ENCODE measurements at regions not wholly inside any gene's neighbourhood (a gene's known extent, or its start where the extent isn't known, plus 50 kb on each side); places are given as distances from the start of the nearest gene placed in this dataset.

DNA sequence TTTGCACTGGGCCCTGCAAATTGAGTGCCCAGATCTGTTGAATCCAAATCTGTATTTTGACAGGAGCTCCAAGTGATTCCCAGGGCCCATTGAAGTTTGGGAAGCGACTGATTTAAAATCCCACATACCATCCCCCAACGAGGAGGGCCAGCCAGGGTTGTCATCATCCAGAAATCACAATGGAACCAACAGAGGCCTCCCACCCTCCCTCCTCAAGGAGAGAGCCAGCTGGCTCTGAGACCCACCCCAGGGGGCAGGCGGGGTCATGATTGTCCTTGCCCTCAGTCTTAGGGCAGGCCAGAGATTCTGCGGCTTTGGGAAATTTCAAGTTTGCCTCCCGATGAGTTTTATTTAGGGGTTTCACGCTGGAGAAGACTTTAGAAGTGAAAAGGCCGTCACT, 358.2 kb downstream of the MN1 start:
- no peak overlapping the region for H3K4me3 ChIP-seq (ENCODE audit: low read length)
- DNase-seq (ENCODE audit: low read depth): no peak
- TF ChIP-seq, protein P1, sequence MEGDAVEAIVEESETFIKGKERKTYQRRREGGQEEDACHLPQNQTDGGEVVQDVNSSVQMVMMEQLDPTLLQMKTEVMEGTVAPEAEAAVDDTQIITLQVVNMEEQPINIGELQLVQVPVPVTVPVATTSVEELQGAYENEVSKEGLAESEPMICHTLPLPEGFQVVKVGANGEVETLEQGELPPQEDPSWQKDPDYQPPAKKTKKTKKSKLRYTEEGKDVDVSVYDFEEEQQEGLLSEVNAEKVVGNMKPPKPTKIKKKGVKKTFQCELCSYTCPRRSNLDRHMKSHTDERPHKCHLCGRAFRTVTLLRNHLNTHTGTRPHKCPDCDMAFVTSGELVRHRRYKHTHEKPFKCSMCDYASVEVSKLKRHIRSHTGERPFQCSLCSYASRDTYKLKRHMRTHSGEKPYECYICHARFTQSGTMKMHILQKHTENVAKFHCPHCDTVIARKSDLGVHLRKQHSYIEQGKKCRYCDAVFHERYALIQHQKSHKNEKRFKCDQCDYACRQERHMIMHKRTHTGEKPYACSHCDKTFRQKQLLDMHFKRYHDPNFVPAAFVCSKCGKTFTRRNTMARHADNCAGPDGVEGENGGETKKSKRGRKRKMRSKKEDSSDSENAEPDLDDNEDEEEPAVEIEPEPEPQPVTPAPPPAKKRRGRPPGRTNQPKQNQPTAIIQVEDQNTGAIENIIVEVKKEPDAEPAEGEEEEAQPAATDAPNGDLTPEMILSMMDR (conservative IDR thresholded peaks at IDR 0.05; ENCODE audit: low read depth, low read length): no peak

DNA sequence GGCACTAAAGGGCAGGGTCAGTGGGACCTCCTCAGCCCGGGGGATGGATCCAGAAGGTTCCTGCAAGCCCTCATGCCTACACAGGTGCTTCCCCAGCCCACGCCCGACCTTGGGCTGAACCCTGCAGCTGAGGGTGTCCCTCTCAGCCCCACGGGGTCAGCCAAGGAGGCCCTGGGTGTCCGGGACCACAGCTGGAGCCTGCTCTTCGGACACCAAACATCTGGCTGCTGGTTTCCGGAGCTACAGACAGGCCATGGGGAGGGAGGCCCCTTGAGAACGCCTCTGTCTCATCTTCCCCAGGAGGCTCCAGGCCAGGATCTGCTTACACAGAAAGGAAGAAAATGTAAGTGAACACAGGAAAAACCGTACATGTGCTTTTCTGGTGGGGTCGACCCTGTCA, 355.7 kb downstream of the MN1 start:
- no peak for DNase-seq (ENCODE audit: low read depth)
- no peak overlapping the region for H3K4me3 ChIP-seq (ENCODE audit: low read length)
- TF ChIP-seq, protein P1 (conservative IDR thresholded peaks at IDR 0.05; ENCODE audit: low read depth, low read length): no peak

DNA sequence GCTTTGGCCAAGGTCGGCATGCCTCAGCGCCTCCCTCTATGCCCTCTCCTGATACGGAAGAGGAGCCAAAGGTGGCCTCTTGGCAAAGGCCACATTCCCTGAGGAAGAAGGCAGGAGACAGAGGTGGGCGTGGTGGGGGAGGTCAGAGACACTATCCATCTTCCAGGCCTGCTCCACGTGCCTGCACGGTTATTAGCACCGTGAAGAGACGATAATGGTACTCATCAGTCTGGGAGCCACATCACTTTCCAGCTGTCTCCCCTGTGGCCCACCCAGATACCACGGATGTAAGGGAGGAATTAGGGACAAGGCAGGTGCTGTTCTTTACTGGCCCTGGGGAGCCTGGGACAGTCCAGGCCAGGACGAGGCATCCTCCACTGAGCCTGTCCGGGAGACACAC, 354.3 kb downstream of the MN1 start:
- DNase-seq (ENCODE audit: low read depth): no peak
- TF ChIP-seq, protein P1 (conservative IDR thresholded peaks at IDR 0.05; ENCODE audit: low read depth, low read length): no peak
- H3K4me3 ChIP-seq (ENCODE audit: low read length): no peak overlapping the region

DNA sequence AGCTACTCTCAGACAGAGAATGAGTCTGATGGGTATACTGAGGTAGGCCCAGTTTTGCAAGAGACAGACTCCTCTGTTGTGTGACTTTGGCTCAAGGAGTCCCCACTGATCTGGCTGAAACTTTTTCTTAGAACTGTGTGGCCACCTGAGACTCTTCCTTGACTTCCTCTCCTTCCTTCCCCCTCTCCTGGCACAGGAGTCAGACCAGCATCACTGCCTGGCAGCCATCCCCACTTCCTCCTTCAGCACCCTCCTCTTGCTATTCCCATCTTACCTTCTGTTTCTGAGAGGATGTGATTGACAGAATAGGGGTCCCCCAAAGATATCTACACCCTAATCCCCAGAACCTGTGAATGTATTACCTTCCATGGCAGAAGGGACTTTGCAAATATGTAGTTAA, 351.1 kb downstream of the MN1 start:
- H3K4me3 ChIP-seq (ENCODE audit: low read length): no peak overlapping the region
- TF ChIP-seq, protein P1 (conservative IDR thresholded peaks at IDR 0.05; ENCODE audit: low read depth, low read length): no peak
- no peak for DNase-seq (ENCODE audit: low read depth)

DNA sequence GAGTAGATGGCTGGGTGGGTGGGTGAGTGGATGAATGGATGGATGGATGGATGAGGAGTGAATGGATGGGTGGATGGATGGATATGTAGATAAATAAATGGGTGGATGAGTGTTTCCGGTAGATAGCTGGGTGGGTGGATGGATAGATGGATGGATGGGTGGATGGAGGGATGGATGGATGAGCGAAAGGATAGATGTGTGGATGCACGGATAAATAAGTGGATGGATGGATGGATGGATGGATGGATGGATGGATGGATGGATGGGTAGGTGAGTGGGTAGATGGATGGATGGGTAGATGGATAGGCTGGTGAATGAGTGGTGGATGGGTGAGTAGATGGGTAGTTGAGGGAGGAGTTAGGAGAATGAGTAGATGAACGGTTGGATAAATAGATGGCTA, 349.3 kb downstream of the MN1 start:
- no peak for DNase-seq (ENCODE audit: low read depth)
- TF ChIP-seq, protein P1 (conservative IDR thresholded peaks at IDR 0.05; ENCODE audit: low read depth, low read length): no peak

DNA sequence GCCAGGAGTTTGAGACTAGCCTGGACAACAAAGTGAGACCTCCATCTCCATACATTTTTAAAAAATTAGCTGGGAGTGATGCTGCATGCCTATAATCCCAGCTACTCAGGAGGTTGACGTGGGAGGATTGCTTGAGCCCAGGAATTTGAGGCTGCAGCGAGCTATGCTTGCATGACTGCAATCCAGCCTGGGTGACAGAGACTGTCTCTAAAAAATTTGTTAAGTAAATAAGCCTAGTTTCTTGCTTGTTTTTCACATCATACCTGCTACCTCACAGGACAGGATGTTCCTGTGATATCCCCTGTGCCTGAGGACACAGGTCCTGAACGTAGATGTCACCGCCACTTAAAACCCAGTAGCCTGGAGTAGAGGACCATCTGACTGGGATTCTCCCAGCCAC, 348.6 kb downstream of the MN1 start:
- DNase-seq (ENCODE audit: low read depth): no peak
- TF ChIP-seq, protein P1 (conservative IDR thresholded peaks at IDR 0.05; ENCODE audit: low read depth, low read length): no peak
- no peak overlapping the region for H3K4me3 ChIP-seq (ENCODE audit: low read length)

More for the DNA sequence above, 349.3 kb downstream of the MN1 start:
- H3K4me3 ChIP-seq (ENCODE audit: low read length): no peak overlapping the region

DNA sequence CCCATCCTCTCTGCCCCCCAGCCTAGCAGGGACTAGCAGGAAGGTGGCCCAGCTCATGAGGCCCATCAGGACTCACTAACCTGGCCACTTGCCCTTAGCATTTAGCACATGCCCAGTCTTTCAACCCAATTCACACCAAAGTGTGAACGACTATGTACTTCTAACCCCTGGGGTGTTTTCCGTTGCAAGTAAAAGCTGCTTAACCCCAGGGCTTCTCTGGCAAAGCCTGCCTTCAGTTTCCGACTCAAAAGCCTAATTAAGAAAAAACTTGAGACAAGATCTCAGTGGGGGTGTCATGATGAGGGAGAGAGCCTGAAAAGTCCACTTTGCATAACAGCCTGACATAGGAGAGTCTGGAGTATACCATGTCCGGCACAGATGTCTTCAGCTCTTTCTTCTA, 347.8 kb downstream of the MN1 start:
- TF ChIP-seq, protein P1 (conservative IDR thresholded peaks at IDR 0.05; ENCODE audit: low read depth, low read length): no peak
- H3K4me3 ChIP-seq (ENCODE audit: low read length): no peak overlapping the region
- no peak for DNase-seq (ENCODE audit: low read depth)
